GM12873 (cell line): ENCODE measurements at regions not wholly inside any gene's neighbourhood (a gene's known extent, or its start where the extent isn't known, plus 50 kb on each side); places are given as distances from the start of the nearest gene placed in this dataset.

Experiments
- CTCF ChIP-seq: IDR thresholded peaks from 2 replicates; pipeline ENCODE4 v1.5.1; 2012; ENCODE audit warnings: low read depth, mild to moderate bottlenecking, moderate library complexity, low read length, control low read depth; ENCODE audit not compliant: insufficient read depth; ENCODE audit errors: missing control alignments

- TF ChIP-seq CTCF, result no peak
Observed at GRCh38 chr1:219358080-219358479, 184.4 kb downstream of the LYPLAL1 start.

- no peak for TF ChIP-seq CTCF
Observed at GRCh38 chr1:219354962-219355361, 181.3 kb downstream of the LYPLAL1 start.

- no peak for TF ChIP-seq CTCF
Observed at GRCh38 chr1:219352961-219353651, 179.4 kb downstream of the LYPLAL1 start.

- TF ChIP-seq CTCF, result no peak
Observed at GRCh38 chr1:219350172-219350931, 176.7 kb downstream of the LYPLAL1 start.

- no peak for TF ChIP-seq CTCF
Observed at GRCh38 chr1:219347921-219348391, 174.3 kb downstream of the LYPLAL1 start.

- no peak for TF ChIP-seq CTCF
Observed at GRCh38 chr1:219347376-219347775, 173.7 kb downstream of the LYPLAL1 start.

GRCh38 chr1:219345953-219346352 is 172.3 kb downstream of the LYPLAL1 start:
- no peak for TF ChIP-seq CTCF
